ENCODE measurements at regions not wholly inside any gene's neighbourhood (a gene's known extent, or its start where the extent isn't known, plus 50 kb on each side); places are given as distances from the start of the nearest gene placed in this dataset.

DNA sequence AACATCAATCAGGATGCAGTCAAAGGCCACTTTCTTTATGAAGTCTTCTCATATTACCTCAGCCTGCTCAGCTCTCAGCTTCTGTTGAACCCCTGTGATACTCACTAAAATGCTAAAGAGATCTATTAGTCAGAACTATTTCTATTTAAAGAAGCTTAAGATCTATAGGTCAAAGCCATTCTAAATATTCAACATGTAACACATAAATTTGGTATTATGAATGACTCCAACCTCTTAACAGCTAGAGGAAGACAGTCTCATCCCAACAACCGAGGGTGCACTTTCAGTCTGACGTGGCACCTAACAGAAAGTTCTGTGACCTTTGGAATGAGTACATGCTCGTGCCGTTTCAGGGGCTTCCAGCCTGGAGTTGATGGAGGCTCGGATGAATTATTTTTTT lies 301.5 kb upstream of the VLDLR start (continued):
- TF ChIP-seq, protein P1, sequence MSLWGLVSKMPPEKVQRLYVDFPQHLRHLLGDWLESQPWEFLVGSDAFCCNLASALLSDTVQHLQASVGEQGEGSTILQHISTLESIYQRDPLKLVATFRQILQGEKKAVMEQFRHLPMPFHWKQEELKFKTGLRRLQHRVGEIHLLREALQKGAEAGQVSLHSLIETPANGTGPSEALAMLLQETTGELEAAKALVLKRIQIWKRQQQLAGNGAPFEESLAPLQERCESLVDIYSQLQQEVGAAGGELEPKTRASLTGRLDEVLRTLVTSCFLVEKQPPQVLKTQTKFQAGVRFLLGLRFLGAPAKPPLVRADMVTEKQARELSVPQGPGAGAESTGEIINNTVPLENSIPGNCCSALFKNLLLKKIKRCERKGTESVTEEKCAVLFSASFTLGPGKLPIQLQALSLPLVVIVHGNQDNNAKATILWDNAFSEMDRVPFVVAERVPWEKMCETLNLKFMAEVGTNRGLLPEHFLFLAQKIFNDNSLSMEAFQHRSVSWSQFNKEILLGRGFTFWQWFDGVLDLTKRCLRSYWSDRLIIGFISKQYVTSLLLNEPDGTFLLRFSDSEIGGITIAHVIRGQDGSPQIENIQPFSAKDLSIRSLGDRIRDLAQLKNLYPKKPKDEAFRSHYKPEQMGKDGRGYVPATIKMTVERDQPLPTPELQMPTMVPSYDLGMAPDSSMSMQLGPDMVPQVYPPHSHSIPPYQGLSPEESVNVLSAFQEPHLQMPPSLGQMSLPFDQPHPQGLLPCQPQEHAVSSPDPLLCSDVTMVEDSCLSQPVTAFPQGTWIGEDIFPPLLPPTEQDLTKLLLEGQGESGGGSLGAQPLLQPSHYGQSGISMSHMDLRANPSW (CRISPR knock-in tag; IDR thresholded peaks at IDR 0.05): no peak
- no peak for TF ChIP-seq TARDBP (IDR thresholded peaks at IDR 0.05)

DNA sequence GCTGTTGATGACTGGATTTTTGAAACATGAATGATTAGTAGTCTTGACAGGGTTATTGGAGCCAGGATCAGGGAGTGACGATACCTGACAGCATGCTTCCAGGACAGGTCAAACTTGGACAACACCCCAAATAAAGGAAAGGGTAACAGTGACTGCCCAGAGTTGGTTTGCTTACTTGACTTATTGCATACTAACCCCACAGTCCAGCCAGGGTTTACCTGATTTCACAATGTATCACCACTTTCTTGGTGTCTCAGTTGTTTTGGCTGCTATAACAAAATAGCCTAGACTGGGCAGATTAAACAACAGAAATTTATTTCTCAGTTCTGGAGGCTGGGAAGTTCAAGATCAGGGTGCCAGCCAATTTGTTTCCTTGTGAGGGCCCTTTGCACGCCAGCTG lies 301.0 kb upstream of the VLDLR start:
- no peak overlapping the region for H3K27ac ChIP-seq (ENCODE audit: extremely low read depth, low read depth, low read length)
- DNase-seq (ENCODE audit: extremely low read depth in 1 of 4, low spot score in 3 of 4) (no peak), FAIRE-seq (no peak), ATAC-seq (no peak)
- no peak overlapping the region for H3K4me2 ChIP-seq (ENCODE audit: insufficient read depth, low read length)
- no peaks in the 10 kb centered on the region for H3K4me1 ChIP-seq (replicated peaks in 1 of 2; ENCODE audit: control insufficient read depth in 2 of 2, insufficient read depth in 2 of 2, low read length in 2 of 2)
- no peak overlapping the region for H3K4me3 ChIP-seq
- BruUV-seq (replicated peaks): no TSS peak
- H2AFZ ChIP-seq (ENCODE audit: low read depth, low read length): no peak overlapping the region
- no peaks in the 10 kb centered on the region for H3K9me3 ChIP-seq (replicated peaks; ENCODE audit: control insufficient read depth, insufficient read depth, low read depth, low read length)
- H3K27me3 ChIP-seq (ENCODE audit: control insufficient read depth in 2 of 2, insufficient read depth in 2 of 2, low read length in 2 of 2): no peaks in the 10 kb centered on the region
- H3K36me3 ChIP-seq (ENCODE audit: control insufficient read depth, insufficient read depth, low read length): no peaks in the 10 kb centered on the region
- H3K9ac ChIP-seq (ENCODE audit: insufficient read depth in 1 of 2, low read depth in 2 of 2, low read length in 2 of 2): no peak overlapping the region
- in situ Hi-C loops (cut with MboI): no loop called here
- 0% methylated on average over 1 of the region's 2 CpGs for WGBS (ENCODE audit: insufficient coverage, low coverage, missing lambda C conversion rate)
- H4K20me1 ChIP-seq (replicated peaks; ENCODE audit: control insufficient read depth, insufficient read depth, low read length): no peaks in the 10 kb centered on the region
- no peaks in the 10 kb centered on the region for H3K79me2 ChIP-seq (ENCODE audit: control insufficient read depth, insufficient read depth, low read length)
- H3K9me1 ChIP-seq (ENCODE audit: control insufficient read depth, insufficient read depth, low read length): no peaks in the 10 kb centered on the region
- POLR2A ChIA-PET: no interaction called here
- intact Hi-C loops (cut with micrococcal nuclease): no loop called here
- no peak for TF ChIP-seq BCL6 (CRISPR knock-in tag; IDR thresholded peaks at IDR 0.05)
- TF ChIP-seq EHMT2 (IDR thresholded peaks at IDR 0.05): no peak
- no peak for TF ChIP-seq ELF1 (tag; IDR thresholded peaks at IDR 0.05)
- TF ChIP-seq MEF2A (IDR thresholded peaks at IDR 0.05; ENCODE audit: control insufficient read depth, low read depth, low read length): no peak
- CTCF ChIA-PET (ENCODE audit: low intra/inter-chr PET ratio): no interaction called here
